NCI-H526 (cell line): ENCODE measurements at regions not wholly inside any gene's neighbourhood (a gene's known extent, or its start where the extent isn't known, plus 50 kb on each side); places are given as distances from the start of the nearest gene placed in this dataset.
"Not testable (repeated sequence)": the region's sequence is repeated elsewhere in the genome, so short reads cannot be mapped to it uniquely, and the experiment has no call there.

ENCODE experiments used
- DNase-seq, 2 experiments: peaks; one replicate each; lab custom pipeline; 2025; lab: John Stamatoyannopoulos, UW

DNA sequence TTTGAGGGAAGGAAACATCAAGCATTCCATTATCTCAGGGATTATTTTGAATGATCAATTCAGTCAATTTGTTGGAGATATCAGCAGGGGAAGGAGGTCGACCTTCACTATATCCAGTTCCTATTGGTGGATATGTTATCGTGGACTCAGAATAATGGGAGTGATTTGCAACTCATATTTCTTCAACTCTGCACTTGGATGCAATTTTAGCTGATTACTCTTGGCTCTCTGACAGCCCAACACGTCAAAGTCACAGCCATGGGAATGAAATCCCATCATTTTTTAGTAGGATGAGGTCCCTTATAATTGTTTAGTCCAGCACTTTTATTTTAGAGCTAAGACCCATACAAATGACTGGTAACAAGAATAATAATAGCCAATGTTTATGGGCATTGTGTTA, 371.8 kb upstream of the RPS23 start:
- DNase-seq, result no peak

DNA sequence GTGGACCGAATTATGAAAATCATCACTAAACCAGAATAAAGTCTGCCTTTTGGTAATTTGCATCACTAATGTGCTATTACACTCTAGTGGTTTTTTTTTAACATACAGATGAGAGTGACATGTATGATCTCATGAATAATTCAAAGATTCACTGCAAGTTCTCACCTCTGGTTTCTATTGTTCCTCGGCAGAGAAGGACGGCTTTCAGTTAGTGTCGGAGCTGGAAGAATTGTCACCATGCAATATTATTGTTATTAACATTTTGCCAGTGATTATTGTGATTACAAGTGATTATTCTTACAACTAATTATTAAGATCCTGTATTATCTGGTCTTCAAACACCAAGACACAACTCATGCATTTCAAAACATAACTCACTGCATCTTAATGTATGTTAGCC, 366.6 kb upstream of the RPS23 start:
- DNase-seq, result peak; percentile 61 to 62

DNA sequence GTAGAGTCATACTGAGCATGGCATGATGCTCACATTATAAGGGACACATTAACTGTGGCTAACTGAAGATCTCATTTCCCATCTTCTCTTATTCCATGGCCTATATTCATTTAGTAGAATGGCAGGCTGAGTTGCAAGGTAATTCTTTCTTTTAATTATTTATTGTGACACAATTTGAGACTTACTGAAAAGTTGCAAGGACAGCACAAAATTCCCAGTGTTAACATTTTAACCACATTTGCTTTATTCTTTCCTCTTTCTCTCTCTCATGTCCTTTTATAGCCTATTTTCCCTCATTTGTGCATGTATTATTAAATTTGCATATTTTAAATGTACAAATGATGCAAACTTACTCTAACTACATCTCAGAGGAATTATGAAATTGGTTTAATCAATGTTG, 366.1 kb upstream of the RPS23 start:
- peak in 1 of 2 experiments; percentile 34 for DNase-seq

DNA sequence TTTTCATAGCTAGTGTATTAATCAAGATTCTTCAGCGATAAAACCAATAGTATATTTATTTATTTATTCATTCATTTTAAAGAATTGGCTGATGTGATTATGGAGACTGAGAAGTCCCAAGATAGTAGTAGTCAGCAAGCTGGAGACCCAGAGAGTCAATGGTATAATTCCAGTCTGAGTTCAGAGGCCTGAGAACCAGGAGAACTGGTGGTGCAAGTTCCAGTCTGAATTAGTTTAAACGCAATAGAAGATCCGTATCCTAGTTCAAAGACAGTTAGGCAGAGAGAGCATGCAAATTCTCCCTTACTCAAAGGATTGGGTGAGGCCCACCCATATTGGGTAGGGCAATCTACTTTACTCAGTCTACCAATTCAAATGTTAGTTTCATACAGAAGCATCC, 364.2 kb upstream of the RPS23 start:
- peak in 1 of 2 experiments; percentile 2 for DNase-seq

- DNase-seq, result peak; percentile 58 to 73
Measured at GRCh38 chr5:82641331-82642003, 363.3 kb upstream of the RPS23 start.

DNA sequence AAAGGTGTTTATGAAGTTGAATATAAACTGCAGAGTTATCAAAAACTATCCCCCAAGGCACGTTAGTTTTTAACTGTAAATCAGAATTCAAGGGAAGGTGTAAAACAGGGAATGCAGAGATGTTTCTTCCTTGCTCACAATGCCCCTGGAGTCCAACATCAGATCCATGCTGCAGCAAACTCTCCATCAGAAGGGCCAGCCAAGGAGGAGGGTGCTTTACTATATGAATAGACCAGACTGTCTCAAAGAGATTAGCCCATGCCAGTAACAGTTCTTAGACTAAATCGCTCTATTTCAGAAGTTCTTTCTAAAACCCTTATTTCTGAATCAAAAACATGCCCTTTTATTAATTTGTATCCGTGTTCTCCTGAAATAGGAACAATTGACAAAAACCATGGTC, 362.8 kb upstream of the RPS23 start:
- no peak for DNase-seq

DNA sequence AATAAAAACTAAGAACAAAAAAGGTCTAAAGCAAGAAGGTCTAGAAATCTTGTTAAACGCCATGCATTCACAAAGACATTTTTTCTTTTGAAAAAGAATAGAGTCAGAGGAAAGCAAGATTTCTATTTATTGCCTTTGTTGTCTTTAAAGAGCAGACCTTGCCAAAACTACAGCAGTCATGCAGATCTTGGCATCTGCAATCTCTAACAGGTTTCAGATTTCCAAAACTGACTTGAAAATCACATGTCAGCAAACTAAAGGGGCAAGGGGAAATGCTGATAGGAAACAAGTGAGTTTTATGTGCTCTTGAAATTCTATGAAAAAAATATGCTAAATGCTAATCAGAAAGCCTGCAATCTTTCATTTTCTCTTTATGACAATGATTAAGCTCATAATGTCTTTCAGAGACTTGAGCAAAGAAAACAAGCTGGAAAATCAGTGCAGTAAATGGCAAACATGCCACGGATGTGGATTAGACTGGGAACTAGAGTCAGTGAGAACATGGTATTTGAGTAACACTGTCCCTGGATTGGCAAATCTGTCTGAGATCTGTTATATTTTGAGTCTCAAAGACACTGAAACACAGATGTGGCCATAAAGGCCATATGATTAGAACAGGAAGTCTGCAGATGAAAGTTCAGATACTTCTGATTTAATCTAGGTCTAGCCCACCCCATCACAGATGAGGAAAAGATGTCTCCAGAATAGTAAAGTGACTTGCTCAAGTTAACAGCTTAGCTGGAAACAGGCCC, 361.4 kb upstream of the RPS23 start:
- DNase-seq, result no peak

DNA sequence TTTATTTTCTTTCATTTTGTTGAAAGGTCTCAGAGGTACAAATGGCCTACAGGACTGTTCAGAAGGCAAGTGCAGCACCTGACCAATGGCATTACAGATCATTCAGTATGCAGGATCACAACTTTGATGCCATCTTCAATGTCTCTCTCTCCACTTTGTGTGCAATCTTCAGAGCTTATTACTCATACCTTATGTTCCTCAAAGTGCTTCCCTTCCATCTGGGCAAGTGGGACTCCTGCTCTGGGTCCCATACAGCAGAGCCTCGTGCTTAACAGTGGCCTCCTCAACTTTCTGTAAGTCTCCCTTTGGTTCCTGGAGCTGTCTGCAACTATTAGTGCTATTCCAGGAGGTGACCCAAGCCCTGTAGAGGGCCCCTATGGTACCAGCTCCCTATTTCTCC, 358.4 kb upstream of the RPS23 start:
- no peak for DNase-seq

DNA sequence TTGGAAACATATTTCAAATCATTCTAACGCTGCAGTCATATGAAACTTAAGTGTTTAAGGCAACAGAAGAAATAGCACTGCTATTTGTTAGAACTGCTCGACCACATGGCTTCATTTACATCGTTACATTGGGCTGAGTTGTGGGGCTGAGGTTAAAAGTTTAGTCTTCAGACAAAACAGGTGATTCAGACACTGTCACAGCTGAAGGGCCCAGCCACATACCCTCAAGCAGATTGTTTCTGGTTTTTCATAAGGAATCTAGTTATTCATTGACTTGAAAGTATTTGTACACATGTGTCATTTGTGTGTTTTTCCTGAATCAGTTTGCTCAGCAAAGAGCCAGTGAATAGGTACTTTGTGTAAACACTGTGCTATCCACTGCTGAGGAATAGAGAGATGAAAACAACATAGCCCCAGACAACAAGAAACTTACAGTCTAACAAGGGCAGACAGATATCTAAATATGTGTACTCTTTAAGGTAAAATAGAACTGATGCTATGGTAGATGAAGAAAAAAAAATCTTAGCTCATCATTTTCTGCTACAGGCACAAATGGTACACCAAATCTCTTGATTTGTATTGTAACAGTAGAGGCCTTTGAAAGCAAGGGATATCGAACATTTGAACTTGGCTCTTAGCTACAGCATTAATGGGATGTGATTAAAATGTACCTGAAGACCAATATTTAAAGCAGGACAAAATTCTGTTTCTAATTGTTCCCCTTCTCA, 357.6 kb upstream of the RPS23 start:
- DNase-seq, result no peak

DNA sequence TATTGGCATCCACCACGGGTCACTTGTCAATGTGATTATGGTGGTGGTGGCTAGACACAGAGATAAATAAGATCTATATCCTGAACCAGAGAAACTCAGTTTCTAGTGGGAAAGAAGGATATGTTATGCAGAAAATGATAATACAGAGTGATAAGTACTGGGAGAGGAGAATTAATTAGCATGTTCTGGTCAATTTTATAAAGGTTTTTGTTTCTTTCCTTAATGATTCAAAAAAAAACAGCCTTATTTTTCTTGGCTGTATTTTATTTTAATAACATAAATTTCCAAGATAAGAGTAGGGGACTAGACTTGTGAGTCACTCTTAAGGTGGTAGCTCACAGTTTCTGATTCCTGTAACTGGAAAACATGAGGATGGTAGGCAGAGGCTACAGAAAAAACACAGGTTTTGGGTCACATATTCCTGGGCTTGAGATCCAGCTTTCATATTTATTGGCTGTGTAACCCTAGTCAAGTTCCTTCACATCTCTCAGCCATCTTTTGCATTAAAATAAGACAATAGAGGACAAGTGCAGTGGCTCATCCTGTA, 350.3 kb upstream of the RPS23 start:
- DNase-seq, result no peak

DNA sequence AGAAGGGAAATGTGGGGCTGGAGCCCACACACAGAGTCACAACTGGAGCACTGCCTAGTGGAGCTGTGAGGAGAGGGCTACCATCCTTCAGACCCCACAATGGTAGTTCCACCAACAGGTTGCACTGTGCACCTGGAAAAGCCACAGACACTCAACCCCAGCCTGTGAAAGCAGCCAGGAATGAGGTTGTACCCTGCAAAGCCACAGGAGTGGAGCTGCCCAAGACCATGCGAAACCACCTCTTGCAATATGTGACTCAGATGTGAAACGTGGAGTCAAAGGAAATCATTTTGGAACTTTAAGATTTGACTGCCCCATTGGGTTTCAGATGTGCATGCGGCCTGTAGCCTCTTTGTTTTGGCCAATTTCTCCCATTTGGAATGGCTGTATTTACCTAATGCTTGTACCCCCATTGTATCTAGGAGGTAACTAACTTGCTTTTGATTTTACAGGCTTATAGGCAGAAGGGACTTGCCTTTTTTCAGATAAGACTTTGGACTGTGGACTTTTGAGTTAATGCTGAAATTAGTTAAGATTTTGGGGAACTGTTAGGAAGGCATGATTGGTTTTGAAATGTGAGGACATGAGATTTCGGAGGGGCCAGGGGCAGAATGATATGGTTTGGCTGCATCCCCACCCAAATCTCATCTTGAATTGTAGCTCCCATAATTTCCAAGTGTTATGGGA, 348.9 kb upstream of the RPS23 start:
- DNase-seq, result not testable (repeated sequence)

GRCh38 chr5:82626012-82626411, 347.9 kb upstream of the RPS23 start:
- not testable (repeated sequence) for DNase-seq

DNA sequence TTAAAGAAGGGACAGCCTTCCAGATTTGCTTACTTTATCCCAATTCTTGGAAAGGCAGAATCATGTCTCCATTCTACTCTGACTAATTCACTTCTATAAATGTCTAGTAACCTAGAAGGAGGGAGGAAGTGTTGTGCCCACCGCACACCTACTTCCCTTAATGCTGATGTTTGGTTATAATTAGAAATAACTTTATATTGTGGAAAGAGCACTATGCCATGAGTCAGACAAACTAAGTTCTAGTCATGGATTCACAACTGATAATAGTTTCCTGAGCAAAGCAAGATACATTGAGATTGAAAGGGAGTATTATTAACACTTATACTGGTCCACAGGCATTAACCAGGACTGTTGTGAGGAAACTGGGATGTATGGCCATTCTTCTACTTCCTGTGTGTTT, 345.9 kb upstream of the RPS23 start:
- DNase-seq, result no peak

DNA sequence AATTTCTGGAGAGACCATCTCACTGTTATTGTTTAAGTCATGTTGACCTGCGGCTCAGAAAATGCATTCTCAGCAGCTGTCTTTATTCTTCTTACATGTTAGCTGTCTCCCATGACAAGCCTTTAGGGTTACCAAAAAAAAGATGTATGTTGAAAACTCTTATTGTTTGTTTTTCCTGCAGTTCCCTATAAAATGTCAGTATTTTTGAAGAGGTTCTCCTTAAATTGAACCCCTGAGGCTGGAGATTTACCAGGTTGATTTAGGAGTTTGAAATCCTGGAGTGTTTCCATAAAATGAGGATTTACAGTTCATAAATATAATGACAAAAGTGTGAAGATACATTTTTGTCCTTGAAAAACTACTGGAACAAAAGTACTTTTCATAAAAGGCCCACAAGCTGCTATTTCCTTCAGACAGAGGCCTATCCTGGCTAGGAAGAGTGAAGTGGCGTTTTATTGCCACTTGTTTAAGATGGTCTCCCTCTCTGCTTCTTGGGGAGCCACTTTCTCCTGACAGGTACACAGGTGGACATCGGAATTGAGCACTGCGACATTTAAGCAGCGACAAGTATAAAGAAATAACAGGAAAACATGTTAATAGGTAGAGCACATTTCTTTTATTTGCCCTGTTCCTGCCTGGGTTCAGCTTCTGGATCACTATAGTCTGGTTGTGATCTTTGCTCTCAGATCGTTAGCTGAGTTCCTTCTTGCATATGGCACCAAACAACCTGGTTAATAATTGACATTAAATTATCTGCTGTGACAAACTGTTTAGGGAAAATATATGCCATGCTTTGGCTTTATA, 344.8 kb upstream of the RPS23 start:
- DNase-seq, result no peak

GRCh38 chr5:82622205-82622604, 344.1 kb upstream of the RPS23 start:
- DNase-seq, result no peak

DNA sequence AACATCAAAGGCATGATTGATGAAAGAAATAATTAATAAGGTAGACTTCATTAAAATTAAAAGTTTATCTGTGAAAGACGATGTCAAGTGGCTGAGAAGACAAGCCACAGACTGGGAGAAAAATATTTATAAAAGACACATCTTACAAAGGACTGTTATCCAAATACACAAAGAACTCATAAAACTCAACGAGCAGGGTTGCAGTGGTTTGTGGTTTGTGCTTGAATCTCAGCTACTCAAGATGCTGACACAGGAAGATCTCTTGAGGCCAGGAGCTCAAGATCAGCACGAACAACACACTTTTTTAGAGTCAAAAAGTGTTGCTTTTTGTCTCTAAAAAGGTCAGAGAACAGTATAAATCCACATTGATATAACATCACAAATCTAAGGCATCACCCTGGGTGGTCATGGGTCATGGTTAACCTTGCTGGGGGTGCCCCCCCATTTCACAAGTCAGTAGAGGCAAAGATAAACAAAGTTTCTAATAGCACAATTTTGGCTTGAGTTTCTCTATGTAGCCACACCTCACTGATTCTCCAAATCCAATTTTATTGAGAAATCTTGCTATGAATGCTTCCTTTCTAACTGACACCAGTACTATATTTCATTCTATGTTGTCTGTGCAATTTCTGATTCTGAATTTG, 342.9 kb upstream of the RPS23 start:
- no peak for DNase-seq

DNA sequence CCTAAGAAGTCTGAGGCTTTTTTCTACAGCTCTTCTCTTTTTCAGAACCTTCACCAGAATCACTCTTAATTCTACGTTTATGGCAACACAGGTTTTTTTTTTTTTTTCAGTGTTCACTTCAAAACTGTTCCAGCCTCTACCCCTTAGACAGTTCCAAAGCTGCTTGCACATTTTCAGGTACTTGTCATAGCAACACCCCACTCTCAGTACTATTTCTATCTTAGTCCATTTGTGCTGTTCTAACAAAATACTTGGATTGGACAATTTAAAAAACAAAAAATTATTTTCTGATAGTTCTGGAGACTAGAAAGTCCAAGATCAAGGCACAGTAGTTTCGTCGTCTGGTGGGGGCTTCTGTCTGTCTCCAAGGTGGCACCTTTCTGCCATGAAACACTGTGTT, 340.9 kb upstream of the RPS23 start:
- no peak for DNase-seq

GRCh38 chr5:82614706-82615105, 336.6 kb upstream of the RPS23 start:
- no peak for DNase-seq

GRCh38 chr5:82613891-82614290, 335.7 kb upstream of the RPS23 start:
- DNase-seq, result no peak

GRCh38 chr5:82610686-82611085, 332.5 kb upstream of the RPS23 start:
- DNase-seq, result no peak

DNA sequence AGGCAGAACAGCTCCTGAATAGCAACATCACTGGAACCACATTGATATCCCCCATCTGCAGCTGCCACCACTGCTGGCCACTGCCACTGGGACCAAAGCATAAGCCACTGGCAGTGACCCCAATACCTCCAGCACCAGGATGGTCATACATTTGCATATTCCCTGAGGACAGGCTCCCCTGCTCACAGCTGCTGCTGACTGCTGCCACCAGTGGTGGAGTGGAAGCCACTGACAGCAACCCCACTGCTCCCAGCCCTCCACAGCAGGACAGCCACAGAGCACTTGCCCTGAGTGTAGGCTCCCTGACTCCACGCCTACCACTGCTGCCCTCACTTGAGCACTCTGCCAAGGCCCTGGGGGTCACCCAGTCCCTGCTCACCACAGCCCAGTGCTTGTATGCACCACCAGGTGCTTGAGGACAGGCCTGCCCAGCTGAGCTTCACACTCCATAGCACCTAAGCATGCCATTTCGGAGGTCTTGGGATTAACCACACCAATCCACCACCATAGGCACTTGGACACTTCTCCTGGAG, 327.4 kb upstream of the RPS23 start:
- DNase-seq, result no peak
